ENCODE measurements at regions not wholly inside any gene's neighbourhood (a gene's known extent, or its start where the extent isn't known, plus 50 kb on each side); places are given as distances from the start of the nearest gene placed in this dataset.

- no peaks in the 10 kb centered on the region for H3K27me3 Mint-ChIP-seq (ENCODE audit: insufficient read depth)
- TF ChIP-seq, protein P1, sequence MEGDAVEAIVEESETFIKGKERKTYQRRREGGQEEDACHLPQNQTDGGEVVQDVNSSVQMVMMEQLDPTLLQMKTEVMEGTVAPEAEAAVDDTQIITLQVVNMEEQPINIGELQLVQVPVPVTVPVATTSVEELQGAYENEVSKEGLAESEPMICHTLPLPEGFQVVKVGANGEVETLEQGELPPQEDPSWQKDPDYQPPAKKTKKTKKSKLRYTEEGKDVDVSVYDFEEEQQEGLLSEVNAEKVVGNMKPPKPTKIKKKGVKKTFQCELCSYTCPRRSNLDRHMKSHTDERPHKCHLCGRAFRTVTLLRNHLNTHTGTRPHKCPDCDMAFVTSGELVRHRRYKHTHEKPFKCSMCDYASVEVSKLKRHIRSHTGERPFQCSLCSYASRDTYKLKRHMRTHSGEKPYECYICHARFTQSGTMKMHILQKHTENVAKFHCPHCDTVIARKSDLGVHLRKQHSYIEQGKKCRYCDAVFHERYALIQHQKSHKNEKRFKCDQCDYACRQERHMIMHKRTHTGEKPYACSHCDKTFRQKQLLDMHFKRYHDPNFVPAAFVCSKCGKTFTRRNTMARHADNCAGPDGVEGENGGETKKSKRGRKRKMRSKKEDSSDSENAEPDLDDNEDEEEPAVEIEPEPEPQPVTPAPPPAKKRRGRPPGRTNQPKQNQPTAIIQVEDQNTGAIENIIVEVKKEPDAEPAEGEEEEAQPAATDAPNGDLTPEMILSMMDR (conservative IDR thresholded peaks at IDR 0.05): no peak
- no peak overlapping the region for H3K4me3 Mint-ChIP-seq
- no peak for DNase-seq
- H3K27ac Mint-ChIP-seq: no peak overlapping the region
- Histone ChIP-seq H3K4me1 (ENCODE audit: control insufficient read depth, insufficient read depth, low read length) (peaks cover 11% of the 10 kb centered on the region), H3K9me3 (ENCODE audit: control insufficient read depth, low read length) (no peaks in the 10 kb centered on the region), H3K36me3 (ENCODE audit: control insufficient read depth, insufficient read depth, low read length) (no peaks in the 10 kb centered on the region), H3K27ac (ENCODE audit: low read depth, low read length) (no peak overlapping the region), H3K27me3 (ENCODE audit: control insufficient read depth, insufficient read depth, low read length, poor library complexity, severe bottlenecking) (no peaks in the 10 kb centered on the region), H3K4me3 (ENCODE audit: low read length) (no peak overlapping the region), H3K9ac (ENCODE audit: extremely low read depth, low read length, poor library complexity, severe bottlenecking) (no peak overlapping the region)
- 86 to 87% methylated on average over 3 of the region's 3 CpGs for WGBS, 2 experiments (ENCODE audit: insufficient coverage in 1 of 2, insufficient read length in 1 of 2)
- no peaks in the 10 kb centered on the region for H3K9me3 Mint-ChIP-seq
- peaks cover 34% of the 10 kb centered on the region for H3K4me1 Mint-ChIP-seq
- no peaks in the 10 kb centered on the region for H3K36me3 Mint-ChIP-seq (ENCODE audit: low read depth)
Measured at GRCh38 chr1:175845338-175845737, 101.9 kb upstream of the TNR start.

DNA sequence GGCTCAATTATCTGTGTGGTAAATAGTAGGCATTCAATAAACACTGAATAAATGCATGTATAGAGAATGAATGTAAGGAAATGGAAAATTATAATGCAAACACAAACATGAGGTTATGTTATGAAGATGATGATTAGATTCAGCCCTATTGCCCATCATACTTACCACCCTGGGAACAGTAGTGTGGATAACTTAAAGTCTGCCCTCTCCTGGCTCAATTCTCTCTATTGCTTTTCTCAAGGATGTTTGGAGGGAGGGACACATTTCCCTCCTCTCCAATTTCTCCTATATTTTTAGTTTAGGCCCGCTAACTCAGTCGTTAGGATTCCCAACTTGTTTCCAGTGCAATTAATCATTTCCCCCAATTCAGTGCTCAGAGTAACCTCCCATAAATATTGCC is 101.5 kb upstream of the TNR start:
- no peak overlapping the region for H3K9ac ChIP-seq (ENCODE audit: extremely low read depth, low read length, poor library complexity, severe bottlenecking)
- no peak for DNase-seq

GRCh38 chr1:175842550-175842949 is 99.2 kb upstream of the TNR start:
- Histone ChIP-seq H3K4me1 (ENCODE audit: control insufficient read depth, insufficient read depth, low read length) (peaks cover 11% of the 10 kb centered on the region), H3K4me3 (ENCODE audit: low read length) (no peak overlapping the region), H3K9me3 (ENCODE audit: control insufficient read depth, low read length) (no peaks in the 10 kb centered on the region), H3K27me3 (ENCODE audit: control insufficient read depth, insufficient read depth, low read length, poor library complexity, severe bottlenecking) (no peaks in the 10 kb centered on the region), H3K9ac (ENCODE audit: extremely low read depth, low read length, poor library complexity, severe bottlenecking) (no peak overlapping the region), H3K36me3 (ENCODE audit: control insufficient read depth, insufficient read depth, low read length) (no peaks in the 10 kb centered on the region), H3K27ac (ENCODE audit: low read depth, low read length) (no peak overlapping the region)
- Mint-ChIP-seq H3K36me3 (ENCODE audit: low read depth) (no peaks in the 10 kb centered on the region), H3K4me1 (peaks cover 42% of the 10 kb centered on the region), H3K4me3 (no peak overlapping the region), H3K27ac (no peak overlapping the region), H3K9me3 (no peaks in the 10 kb centered on the region), H3K27me3 (ENCODE audit: insufficient read depth) (no peaks in the 10 kb centered on the region)
- TF ChIP-seq, protein P1 (conservative IDR thresholded peaks at IDR 0.05): no peak
- DNase-seq: no peak
- 100% methylated on average over 1 of the region's 1 CpG; no CpG with 5 or more reads in 1 of the 2 experiments for WGBS, 2 experiments (ENCODE audit: insufficient coverage in 1 of 2, insufficient read length in 1 of 2)

More for the DNA sequence above, 101.5 kb upstream of the TNR start:
- Mint-ChIP-seq H3K9me3 (no peaks in the 10 kb centered on the region), H3K4me1 (peaks cover 37% of the 10 kb centered on the region), H3K36me3 (ENCODE audit: low read depth) (no peaks in the 10 kb centered on the region), H3K27ac (no peak overlapping the region), H3K4me3 (no peak overlapping the region), H3K27me3 (ENCODE audit: insufficient read depth) (no peaks in the 10 kb centered on the region)
- TF ChIP-seq, protein P1 (conservative IDR thresholded peaks at IDR 0.05): peak; percentile 60
- H3K36me3 ChIP-seq (ENCODE audit: control insufficient read depth, insufficient read depth, low read length): no peaks in the 10 kb centered on the region
- no peaks in the 10 kb centered on the region for H3K27me3 ChIP-seq (ENCODE audit: control insufficient read depth, insufficient read depth, low read length, poor library complexity, severe bottlenecking)
- peaks cover 11% of the 10 kb centered on the region for H3K4me1 ChIP-seq (ENCODE audit: control insufficient read depth, insufficient read depth, low read length)
- H3K9me3 ChIP-seq (ENCODE audit: control insufficient read depth, low read length): no peaks in the 10 kb centered on the region
- no peak overlapping the region for H3K27ac ChIP-seq (ENCODE audit: low read depth, low read length)
- whole genome bisulfite sequencing, 2 experiments (ENCODE audit: insufficient coverage in 1 of 2, insufficient read length in 1 of 2): 88 to 93% methylated on average over 2 of the region's 2 CpGs
- no peak overlapping the region for H3K4me3 ChIP-seq (ENCODE audit: low read length)

Data from endodermal cell (in vitro differentiated cells).